ENCODE measurements at regions not wholly inside any gene's neighbourhood (a gene's known extent, or its start where the extent isn't known, plus 50 kb on each side); places are given as distances from the start of the nearest gene placed in this dataset.

- H3K36me3 ChIP-seq (ENCODE audit: control insufficient read depth, insufficient read depth, low read length): no peaks in the 10 kb centered on the region
- no peak overlapping the region for H2BK120ac ChIP-seq (ENCODE audit: low read depth, low read length)
- no peak overlapping the region for H4K8ac ChIP-seq (ENCODE audit: low read depth in 2 of 2, low read length in 2 of 2)
- H2AFZ ChIP-seq (replicated peaks; ENCODE audit: low read length, poor library complexity): no peak overlapping the region
- peaks cover 4% of the 10 kb centered on the region; the same call in 1 of the 2 replicates for H3K9me1 ChIP-seq (ENCODE audit: insufficient read depth, low read length)
- no peak for DNase-seq
- H2BK20ac ChIP-seq (ENCODE audit: low read depth, low read length): no peak overlapping the region
- H3K4me2 ChIP-seq (ENCODE audit: low read depth, low read length): no peak overlapping the region
- H3K4ac ChIP-seq (ENCODE audit: low read depth, low read length): no peak overlapping the region
- H2BK5ac ChIP-seq (ENCODE audit: low read depth, low read length, poor library complexity, severe bottlenecking): no peak overlapping the region
- TF ChIP-seq CEBPB (IDR thresholded peaks at IDR 0.05; ENCODE audit: low read depth, low read length): no peak
- no peak for TF ChIP-seq RFX5 (IDR thresholded peaks at IDR 0.05; ENCODE audit: low read depth, low read length)
- TF ChIP-seq MAFK (IDR thresholded peaks at IDR 0.05; ENCODE audit: low read depth, low read length): no peak
- no peak for TF ChIP-seq POLR2A (IDR thresholded peaks at IDR 0.05; ENCODE audit: low read depth, low read length)
- no peak for TF ChIP-seq NFE2L2 (IDR thresholded peaks at IDR 0.05; ENCODE audit: low read depth, low read length)
- TF ChIP-seq CTCF (conservative IDR thresholded peaks at IDR 0.05; ENCODE audit: low read depth, low read length): no peak
- 44% methylated on average over 2 of the region's 4 CpGs; no CpG with 5 or more reads in 1 of the 2 experiments for WGBS, 2 experiments (ENCODE audit: extremely low coverage in 2 of 2, insufficient read length in 1 of 2)
- no peaks in the 10 kb centered on the region; the same call in 1 of the 2 replicates for H3K27me3 ChIP-seq (ENCODE audit: control insufficient read depth, insufficient read depth, low read length)
- no peak overlapping the region for H3K23ac ChIP-seq (ENCODE audit: low read depth, low read length)
- in situ Hi-C loops (cut with MboI; ENCODE audit: low sequenced_read_pairs): no loop called here
- no peak overlapping the region for H2AK9ac ChIP-seq (replicated peaks; ENCODE audit: low read depth, low read length, poor library complexity)
- H3K4me3 ChIP-seq (ENCODE audit: insufficient read depth, low read depth, low read length): no peak overlapping the region
- no peaks in the 10 kb centered on the region for H3K79me1 ChIP-seq (ENCODE audit: low read depth in 1 of 2, low read length in 2 of 2)
- CTCF ChIA-PET: interaction anchor here (0.6 to 0.8 kb wide), 3 partner anchors 140 to 182 kb away, joined by 3 read pairs; no protein-coding TSS in a partner anchor
- H2BK15ac ChIP-seq (ENCODE audit: low read depth, low read length): no peak overlapping the region
- no peak overlapping the region for H3K9ac ChIP-seq (ENCODE audit: low read depth, low read length)
- H3K27ac ChIP-seq (ENCODE audit: insufficient read depth, low read length): no peak overlapping the region
- no peak overlapping the region for H3K18ac ChIP-seq (ENCODE audit: low read depth, low read length)
- no TSS peak for BruUV-seq (replicated peaks)
- intact Hi-C loops (cut with micrococcal nuclease): no loop called here
- no peak for ATAC-seq (ENCODE audit: low read depth)
- no peak overlapping the region for H3K56ac ChIP-seq (ENCODE audit: extremely low read depth, insufficient read depth, low read length)
- H4K5ac ChIP-seq (ENCODE audit: low read depth, low read length): no peak overlapping the region
- POLR2A ChIA-PET (ENCODE audit: unreplicated experiment): no interaction called here
- H4K91ac ChIP-seq (ENCODE audit: insufficient read depth, low read depth, low read length): no peak overlapping the region
- H4K20me1 ChIP-seq (ENCODE audit: insufficient read depth, low read length): no peaks in the 10 kb centered on the region
- H3K9me3 ChIP-seq (ENCODE audit: control insufficient read depth, insufficient read depth, low read length): no peaks in the 10 kb centered on the region
- no peak overlapping the region for H2AK5ac ChIP-seq (ENCODE audit: low read depth, low read length)
- no peak overlapping the region for H3K14ac ChIP-seq (replicated peaks; ENCODE audit: low read depth, low read length)
- H3K4me1 ChIP-seq (ENCODE audit: control insufficient read depth, insufficient read depth, low read length): peaks cover 7% of the 10 kb centered on the region
- dilution Hi-C loops (cut with HindIII; ENCODE audit: low sequenced_read_pairs, unreplicated experiment): no loop called here
These were observed 170.9 kb downstream of the KCNS3 start for GRCh38 chr2:18049325-18049724.

Data from IMR-90 (cell line).